MCF 10A (cell line): ENCODE measurements at regions not wholly inside any gene's neighbourhood (a gene's known extent, or its start where the extent isn't known, plus 50 kb on each side); places are given as distances from the start of the nearest gene placed in this dataset.

Experiments
- BruUV-seq: library from RNA; stranded (reverse); fragments of 400-500 nt; replicated peaks from 2 replicates; lab custom pipeline; 2021; lab: Mats Ljungman, UMichigan
- CTCF ChIA-PET: fragments of 300-600 bp; sonication (Branson Sonifier 250); formaldehyde crosslinking; extraction: SDS; loops from one replicate; lab custom pipeline; 2021; ENCODE audit warnings: antibody characterized with exemption, inconsistent platforms; lab: Yijun Ruan, JAX
- POLR2A ChIA-PET: fragments of 300-600, 350-650 bp; sonication (Branson Sonifier 250); formaldehyde crosslinking; extraction: SDS; loops from one replicate; lab custom pipeline; 2020; ENCODE audit warnings: antibody characterized with exemption, inconsistent platforms; lab: Yijun Ruan, JAX
- DNase-seq: peaks from one replicate; pipeline ENCODE4 v3.0.0-alpha.2; 2018; ENCODE audit not compliant: unreplicated experiment
- H3K27ac Mint-ChIP-seq: one replicate; pipeline ENCODE4 v1.8.0; 2022; ENCODE audit warnings: mild to moderate bottlenecking, low read depth, mixed read lengths; ENCODE audit not compliant: unreplicated experiment
- H3K27me3 Mint-ChIP-seq: one replicate; pipeline ENCODE4 v1.8.0; 2022; ENCODE audit warnings: mixed read lengths; ENCODE audit not compliant: insufficient read depth, unreplicated experiment
- H3K36me3 Mint-ChIP-seq: one replicate; pipeline ENCODE4 v1.8.0; 2022; ENCODE audit warnings: mild to moderate bottlenecking, moderate library complexity, mixed read lengths; ENCODE audit not compliant: insufficient read depth, unreplicated experiment
- H3K4me1 Mint-ChIP-seq: one replicate; pipeline ENCODE4 v1.8.0; 2022; ENCODE audit warnings: mixed read lengths; ENCODE audit not compliant: insufficient read depth, unreplicated experiment
- H3K4me3 Mint-ChIP-seq: one replicate; pipeline ENCODE4 v1.8.0; 2022; ENCODE audit warnings: mild to moderate bottlenecking, moderate library complexity, mixed read lengths; ENCODE audit not compliant: unreplicated experiment
- H3K9me3 Mint-ChIP-seq: one replicate; pipeline ENCODE4 v1.8.0; 2022; ENCODE audit warnings: mixed read lengths; ENCODE audit not compliant: unreplicated experiment
- intact Hi-C: fragments of 100-400 bp; cut with micrococcal nuclease; formaldehyde crosslinking; loops from 2 replicates; pipeline ENCODE4 v1.14.1; 2022
- TF ChIP-seq, protein P1 (sequence below): fragments of 200-600 bp; IDR thresholded peaks from one replicate; pipeline ENCODE4 v1.8.0; 2022; ENCODE audit warnings: antibody characterized with exemption, mild to moderate bottlenecking; ENCODE audit not compliant: unreplicated experiment

DNA sequence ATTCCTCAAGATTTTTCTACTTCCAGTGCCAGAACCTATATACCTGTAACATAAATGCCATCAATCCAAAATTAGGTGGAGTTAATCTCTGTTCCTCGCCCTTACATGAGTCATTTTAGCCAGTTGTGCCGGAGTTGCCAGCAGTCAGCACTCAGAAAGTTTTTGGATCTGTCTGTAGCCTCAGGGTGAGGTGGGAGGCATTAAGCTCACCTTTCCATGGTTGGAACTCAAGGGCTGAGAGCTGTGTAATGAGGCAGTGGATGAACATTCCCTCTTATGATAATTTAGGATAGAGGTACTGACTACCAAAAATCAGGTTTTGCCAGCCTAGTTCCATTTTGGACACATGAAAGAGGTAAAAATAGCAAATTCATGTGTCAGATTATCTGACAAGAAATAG is 1553.1 kb upstream of the ADGRL3 start:
- BruUV-seq, result no TSS peak
- intact Hi-C loops, result no loop called here
- no peak overlapping the region for H3K27ac Mint-ChIP-seq
- TF ChIP-seq, protein P1, sequence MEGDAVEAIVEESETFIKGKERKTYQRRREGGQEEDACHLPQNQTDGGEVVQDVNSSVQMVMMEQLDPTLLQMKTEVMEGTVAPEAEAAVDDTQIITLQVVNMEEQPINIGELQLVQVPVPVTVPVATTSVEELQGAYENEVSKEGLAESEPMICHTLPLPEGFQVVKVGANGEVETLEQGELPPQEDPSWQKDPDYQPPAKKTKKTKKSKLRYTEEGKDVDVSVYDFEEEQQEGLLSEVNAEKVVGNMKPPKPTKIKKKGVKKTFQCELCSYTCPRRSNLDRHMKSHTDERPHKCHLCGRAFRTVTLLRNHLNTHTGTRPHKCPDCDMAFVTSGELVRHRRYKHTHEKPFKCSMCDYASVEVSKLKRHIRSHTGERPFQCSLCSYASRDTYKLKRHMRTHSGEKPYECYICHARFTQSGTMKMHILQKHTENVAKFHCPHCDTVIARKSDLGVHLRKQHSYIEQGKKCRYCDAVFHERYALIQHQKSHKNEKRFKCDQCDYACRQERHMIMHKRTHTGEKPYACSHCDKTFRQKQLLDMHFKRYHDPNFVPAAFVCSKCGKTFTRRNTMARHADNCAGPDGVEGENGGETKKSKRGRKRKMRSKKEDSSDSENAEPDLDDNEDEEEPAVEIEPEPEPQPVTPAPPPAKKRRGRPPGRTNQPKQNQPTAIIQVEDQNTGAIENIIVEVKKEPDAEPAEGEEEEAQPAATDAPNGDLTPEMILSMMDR, result no peak
- peaks cover 12% of the 10 kb centered on the region for H3K9me3 Mint-ChIP-seq
- ChIA-PET CTCF (interaction anchor here (0.6 to 0.9 kb wide), 2 partner anchors 12 to 23 kb away, joined by 3 read pairs; no protein-coding TSS in a partner anchor), POLR2A (no interaction called here)
- DNase-seq, result peak; percentile 14
- H3K4me3 Mint-ChIP-seq, result no peak overlapping the region
- H3K27me3 Mint-ChIP-seq, result no peaks in the 10 kb centered on the region
- no peaks in the 10 kb centered on the region for H3K36me3 Mint-ChIP-seq
- no peaks in the 10 kb centered on the region for H3K4me1 Mint-ChIP-seq

GRCh38 chr4:59647500-59647899 is 1552.6 kb upstream of the ADGRL3 start:
- no peak overlapping the region for H3K27ac Mint-ChIP-seq
- POLR2A ChIA-PET, result no interaction called here
- DNase-seq, result no peak
- CTCF ChIA-PET, result interaction anchor here (0.6 kb wide), 1 partner anchor 24 kb away, joined by 3 read pairs; no protein-coding TSS in a partner anchor
- no peaks in the 10 kb centered on the region for H3K36me3 Mint-ChIP-seq
- intact Hi-C loops, result no loop called here
- BruUV-seq, result no TSS peak
- peaks cover 12% of the 10 kb centered on the region for H3K9me3 Mint-ChIP-seq
- TF ChIP-seq, protein P1, result no peak
- H3K4me1 Mint-ChIP-seq, result no peaks in the 10 kb centered on the region
- no peak overlapping the region for H3K4me3 Mint-ChIP-seq
- no peaks in the 10 kb centered on the region for H3K27me3 Mint-ChIP-seq

DNA sequence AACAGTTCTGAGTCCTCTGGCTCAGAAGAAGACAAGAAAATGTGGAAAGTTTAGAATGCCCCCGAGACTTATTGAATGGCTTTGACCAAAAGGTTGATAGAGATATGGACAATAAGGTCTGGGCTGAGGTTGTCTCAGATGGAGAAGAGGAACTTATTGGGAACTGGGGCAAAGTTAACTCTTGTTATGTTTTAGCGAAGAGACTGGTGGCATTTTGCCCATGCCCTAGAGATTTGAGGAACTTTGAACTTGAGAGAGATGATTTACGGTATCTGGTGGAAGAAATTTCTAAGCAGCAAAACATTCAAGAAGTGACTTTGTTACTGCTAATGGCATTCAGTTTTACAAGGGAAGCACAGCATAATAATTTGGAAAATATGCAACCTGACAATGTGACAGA is 1549.3 kb upstream of the ADGRL3 start:
- BruUV-seq, result no TSS peak
- H3K27ac Mint-ChIP-seq, result no peak overlapping the region
- POLR2A ChIA-PET, result no interaction called here
- intact Hi-C loops, result no loop called here
- H3K9me3 Mint-ChIP-seq, result peaks cover 21% of the 10 kb centered on the region
- H3K27me3 Mint-ChIP-seq, result no peaks in the 10 kb centered on the region
- no peak overlapping the region for H3K4me3 Mint-ChIP-seq
- CTCF ChIA-PET, result no interaction called here
- H3K4me1 Mint-ChIP-seq, result no peaks in the 10 kb centered on the region
- TF ChIP-seq, protein P1, result no peak
- no peaks in the 10 kb centered on the region for H3K36me3 Mint-ChIP-seq
- no peak for DNase-seq

DNA sequence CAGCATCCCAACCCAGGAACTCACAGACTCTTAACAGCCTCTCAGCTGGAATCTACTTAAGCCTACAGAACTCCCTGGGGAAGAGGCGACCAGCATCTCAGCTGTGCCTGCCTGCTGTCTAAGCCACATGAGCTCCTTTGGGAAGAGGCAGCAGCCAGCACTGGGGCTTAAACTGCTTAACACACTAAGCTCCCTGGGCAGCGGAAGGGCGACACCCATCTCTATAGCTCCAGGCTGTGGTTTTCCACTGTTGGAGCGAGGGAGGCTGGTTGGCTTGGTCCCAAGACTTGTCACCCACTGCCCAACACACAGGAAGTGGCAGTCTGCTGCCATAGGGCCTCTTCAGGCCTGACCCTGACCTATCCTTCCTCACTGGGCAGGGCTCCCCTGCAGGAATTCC is 1544.1 kb upstream of the ADGRL3 start:
- Mint-ChIP-seq H3K27ac (no peak overlapping the region), H3K4me1 (no peaks in the 10 kb centered on the region), H3K4me3 (no peak overlapping the region), H3K27me3 (no peaks in the 10 kb centered on the region), H3K9me3 (peaks cover 34% of the 10 kb centered on the region), H3K36me3 (no peaks in the 10 kb centered on the region)
- intact Hi-C loops, result no loop called here
- ChIA-PET POLR2A (interaction anchor here (0.6 kb wide), 1 partner anchor 235 kb away, joined by 3 read pairs; no protein-coding TSS in a partner anchor), CTCF (interaction anchor here (0.6 kb wide), 1 partner anchor 25 kb away, joined by 4 read pairs; no protein-coding TSS in a partner anchor)
- BruUV-seq, result no TSS peak
- TF ChIP-seq, protein P1, result no peak
- DNase-seq, result peak; percentile 28
